HG03060 (cell line): ENCODE measurements at regions not wholly inside any gene's neighbourhood (a gene's known extent, or its start where the extent isn't known, plus 50 kb on each side); places are given as distances from the start of the nearest gene placed in this dataset.

Source experiments
- ATAC-seq: cut with Tn5 transposase; IDR thresholded peaks from one replicate; pipeline ENCODE4 v1.9.1; 2021; ENCODE audit warnings: low read depth, moderate number of reproducible peaks; ENCODE audit not compliant: unreplicated experiment

- ATAC-seq, result no peak
These were observed 100.9 kb downstream of the SAMD9 start for GRCh38 chr7:93016681-93017381.

GRCh38 chr7:93015779-93016481 is 101.8 kb downstream of the SAMD9 start:
- ATAC-seq, result no peak

DNA sequence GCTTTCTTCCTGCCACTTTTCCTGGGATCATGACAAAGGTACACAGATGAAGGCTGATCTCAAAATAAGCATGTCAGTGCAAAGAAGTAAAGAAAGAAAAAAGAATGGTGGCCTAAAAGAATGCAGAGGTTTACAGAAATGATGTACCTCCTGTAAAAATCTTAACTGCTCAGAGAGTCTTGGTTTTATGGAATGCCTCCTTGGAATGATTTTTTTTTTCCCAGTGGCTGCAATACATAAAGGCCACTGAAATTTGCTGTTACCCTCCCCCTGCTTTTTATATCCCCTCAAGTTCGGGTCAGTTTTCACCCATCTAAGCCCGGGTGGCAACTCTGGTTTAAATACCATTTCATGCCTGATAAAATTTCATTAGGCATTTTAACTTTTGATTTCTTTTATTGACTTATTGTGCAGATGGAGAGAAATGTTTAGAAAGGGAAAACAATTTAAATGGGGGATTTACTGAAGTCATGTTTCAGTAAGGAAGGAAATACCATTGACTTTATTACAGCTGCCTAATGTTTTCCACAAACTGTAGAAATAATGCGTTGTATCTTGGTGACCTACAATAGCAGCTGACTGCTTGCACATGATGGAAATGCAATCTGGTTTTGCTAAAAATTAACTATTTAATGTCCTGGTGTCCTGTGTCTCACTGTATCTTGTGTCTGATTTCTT is 102.5 kb downstream of the SAMD9 start:
- no peak for ATAC-seq

DNA sequence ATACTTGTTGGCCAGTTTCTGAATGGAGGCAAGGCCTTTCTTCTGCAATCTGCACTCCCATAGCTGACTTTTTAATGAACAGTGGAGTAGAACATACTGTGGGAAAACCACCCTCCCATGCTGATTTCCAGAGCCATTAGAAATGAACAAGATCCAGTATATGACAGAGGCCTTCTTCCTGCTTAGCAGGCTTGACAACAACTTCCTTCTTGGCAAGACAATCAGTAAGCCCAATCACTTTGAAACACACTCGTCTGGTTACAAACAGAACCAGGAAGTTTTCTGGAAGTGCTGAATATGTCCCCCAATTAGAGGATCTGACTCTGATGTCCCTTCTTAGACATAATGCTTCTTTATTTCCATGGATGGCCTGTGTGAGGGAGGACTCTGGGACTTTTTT is 103.4 kb downstream of the SAMD9 start:
- ATAC-seq, result no peak

DNA sequence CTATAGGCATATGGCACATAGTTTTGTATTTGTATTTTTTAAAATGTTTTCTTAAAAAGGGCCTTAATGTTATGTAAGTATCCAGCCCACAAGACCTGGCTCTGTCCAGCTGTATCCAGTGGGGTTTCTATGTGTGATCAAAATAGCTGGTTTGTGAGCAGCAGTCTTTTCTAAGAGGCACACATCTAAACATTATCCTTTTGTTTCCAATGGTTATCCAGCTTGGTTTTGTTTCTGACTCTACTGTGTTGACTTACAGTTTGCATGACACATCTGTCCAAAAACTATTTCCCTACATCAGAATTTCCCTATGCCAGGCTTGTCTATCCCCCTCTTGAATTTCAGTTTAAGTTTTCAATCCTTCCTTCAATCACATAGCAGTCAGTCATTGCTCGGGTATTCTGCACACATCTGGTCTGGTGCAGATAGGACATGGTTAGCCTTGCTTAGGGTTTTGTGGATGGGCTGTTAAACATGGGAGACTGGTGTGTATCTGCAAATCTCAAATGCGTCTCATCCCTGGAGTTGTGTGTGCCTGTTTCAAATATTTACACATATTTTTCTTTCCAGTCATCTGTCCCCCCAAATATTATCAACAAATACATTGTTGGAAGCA is 104.2 kb downstream of the SAMD9 start:
- ATAC-seq, result no peak

DNA sequence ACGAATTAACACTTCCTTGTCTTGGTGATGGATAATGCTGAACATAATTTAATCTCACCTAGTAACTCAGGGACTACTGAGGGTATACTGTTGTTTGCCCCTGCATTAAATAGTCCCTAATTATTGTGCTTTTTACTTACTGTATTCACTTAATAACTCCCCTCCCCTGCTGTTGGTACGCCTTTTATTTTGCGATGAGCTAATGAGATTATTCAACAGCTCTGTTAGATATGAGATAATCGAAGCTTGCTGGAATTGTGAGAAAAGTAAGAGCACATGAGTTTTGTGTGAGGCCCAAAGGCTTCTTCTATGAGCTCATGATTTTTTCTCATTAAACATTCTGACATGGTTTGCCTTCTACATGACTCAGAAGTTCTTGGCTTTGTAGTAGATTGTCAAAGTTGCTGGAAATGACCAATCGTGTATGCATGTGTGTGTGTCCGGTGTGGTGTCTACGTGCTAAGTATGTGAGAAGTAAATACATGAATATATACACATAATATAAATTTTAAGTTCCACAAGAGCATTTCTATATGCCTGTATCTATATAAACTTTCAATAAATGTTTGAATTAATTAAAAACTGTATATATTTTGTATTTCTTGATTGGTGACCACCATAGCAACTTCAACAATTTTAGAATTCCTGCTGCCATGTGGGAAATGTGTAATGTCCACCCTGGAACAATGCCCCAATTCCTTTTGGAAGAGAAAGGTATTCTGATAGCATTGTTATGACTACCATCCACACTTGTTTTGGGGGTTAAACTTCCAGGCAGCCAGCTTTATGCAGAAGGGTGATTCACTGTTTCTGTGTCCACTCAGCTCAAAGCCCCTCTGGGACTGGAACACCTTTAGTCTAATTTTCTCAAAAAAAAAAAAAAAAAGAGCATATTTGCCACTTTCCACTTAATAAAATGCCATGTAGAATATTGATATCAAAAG is 106.2 kb downstream of the SAMD9 start:
- ATAC-seq, result no peak

DNA sequence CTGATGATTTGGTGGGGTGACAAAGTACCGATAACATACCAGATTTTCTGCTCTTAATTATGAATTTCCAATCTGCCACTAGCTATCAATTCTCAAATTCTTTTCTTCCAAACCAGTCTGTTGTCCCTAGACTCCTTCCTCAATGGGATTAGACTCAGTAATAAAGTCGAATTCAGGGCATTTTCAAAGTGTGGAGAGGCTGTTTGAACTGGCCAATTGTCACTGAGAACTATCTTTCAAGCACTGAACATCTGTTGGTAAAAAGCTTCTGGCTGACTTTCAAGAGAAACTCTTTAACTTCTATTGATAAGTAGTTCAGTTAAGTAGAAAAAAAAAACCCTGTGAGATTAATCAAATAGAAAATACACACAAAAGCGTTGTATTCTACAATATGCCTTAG is 108.9 kb downstream of the SAMD9 start:
- no peak for ATAC-seq

DNA sequence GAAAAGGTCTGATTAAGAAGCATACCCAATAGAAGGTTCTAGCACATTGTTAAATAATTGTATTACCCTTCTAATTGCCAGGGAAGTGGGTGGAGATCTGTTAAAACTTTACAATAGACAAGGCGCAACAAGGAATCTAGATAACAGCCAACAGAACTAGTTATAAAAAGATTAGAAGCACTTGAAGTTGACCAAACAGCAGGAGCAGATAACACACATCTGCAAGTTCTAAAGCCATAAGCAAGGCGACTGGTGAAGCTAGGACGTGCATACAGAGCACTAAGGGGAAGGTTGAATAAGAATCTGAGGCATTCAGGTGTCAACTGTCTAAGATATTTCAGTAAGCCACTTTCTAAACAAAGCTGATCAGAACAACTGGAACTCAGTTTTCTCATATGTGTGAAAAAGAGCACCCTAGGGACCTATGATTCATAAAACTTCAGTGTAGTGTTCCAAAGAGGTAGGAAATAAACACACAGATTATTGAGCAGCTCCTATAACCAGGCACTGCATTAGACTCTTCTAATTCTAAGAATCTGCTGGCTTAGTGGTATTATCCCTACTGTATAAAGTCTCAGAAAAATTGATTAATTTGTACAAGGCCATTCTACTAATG is 111.2 kb downstream of the SAMD9 start:
- ATAC-seq, result no peak

DNA sequence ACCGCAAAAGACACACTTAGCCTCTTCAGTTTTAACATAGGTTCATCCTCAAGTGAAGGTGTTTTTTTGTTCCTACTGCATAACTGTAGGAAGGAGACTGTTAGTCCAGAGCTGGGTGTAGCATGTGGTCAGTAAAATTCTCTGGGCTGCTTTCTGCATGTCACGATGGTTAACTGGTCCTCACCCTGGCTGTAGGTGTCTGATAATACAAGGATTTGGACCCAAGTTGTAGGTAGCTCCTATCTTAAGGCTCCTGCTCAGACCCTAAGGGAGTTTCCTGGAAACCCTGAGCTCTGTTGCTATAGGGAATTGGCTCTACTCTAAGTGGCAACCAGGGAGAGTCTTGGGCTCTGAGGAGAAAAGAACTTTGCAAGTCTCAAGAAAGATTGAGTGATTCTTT is 112.9 kb downstream of the SAMD9 start:
- no peak for ATAC-seq

- ATAC-seq, result no peak
These were observed 120.1 kb downstream of the SAMD9 start for GRCh38 chr7:92997719-92998118.

DNA sequence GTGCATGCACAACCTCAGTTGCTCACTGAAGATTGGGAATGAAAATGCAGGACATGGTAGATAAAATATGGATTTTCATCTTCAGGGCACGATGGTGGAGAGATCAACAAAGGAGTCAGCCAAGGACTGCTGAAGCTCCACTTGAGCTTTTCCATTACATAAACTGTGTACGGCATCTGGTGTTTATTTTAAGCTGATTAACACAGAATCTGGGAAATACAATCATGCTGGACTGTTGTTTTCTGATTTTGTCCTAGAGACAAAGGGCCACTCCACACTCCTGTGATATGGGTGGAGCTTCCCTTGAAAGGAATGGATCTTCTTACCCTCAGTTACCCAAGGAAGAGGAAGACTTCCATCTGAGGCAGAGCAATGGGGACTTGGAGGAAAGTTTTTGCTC is 120.6 kb downstream of the SAMD9 start:
- ATAC-seq, result no peak

- ATAC-seq, result no peak
These were observed 122.9 kb downstream of the SAMD9 start for GRCh38 chr7:92994901-92995300.

DNA sequence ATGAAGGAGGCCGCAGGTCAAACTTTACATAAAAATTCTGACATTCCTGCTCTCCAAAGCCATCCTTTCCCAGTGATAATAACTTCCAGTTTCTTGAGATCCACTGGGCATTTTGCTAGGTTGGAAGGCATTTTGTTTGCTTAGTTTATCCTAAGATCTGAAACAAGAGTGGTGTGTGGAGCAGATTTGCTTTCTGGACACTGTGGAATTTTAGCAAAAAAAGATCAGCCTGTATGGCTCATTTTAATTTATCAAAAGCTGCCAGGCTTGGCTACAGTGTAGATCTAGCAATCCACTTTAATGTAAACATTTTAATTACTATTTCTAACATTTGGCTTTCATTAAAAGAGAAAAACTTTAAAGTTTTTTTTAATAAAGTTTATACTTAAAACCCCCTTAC is 124.8 kb downstream of the SAMD9 start:
- no peak for ATAC-seq

- ATAC-seq, result no peak
These were observed 125.3 kb downstream of the SAMD9 start for GRCh38 chr7:92992483-92992882.

DNA sequence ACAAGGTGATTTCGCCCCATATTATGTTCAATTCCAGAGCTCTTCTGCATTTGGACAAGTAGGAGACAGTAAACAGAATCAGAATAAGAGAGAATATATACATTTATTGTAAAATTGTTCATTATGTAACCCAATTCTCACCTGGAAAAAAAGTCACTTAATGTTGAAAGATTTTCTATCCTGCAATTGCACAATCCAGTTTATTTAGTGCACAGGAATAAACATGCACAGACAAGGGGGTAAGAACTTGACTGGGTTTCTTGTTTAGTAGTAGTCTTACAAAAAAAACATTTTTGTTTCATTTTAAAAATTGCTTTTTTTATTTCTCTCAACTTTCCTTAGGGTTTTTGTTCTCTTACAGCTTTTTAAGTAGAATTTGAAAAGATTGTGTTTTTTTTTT is 126.6 kb downstream of the SAMD9 start:
- no peak for ATAC-seq

- ATAC-seq, result no peak
These were observed 128.7 kb downstream of the SAMD9 start for GRCh38 chr7:92988941-92989545.

DNA sequence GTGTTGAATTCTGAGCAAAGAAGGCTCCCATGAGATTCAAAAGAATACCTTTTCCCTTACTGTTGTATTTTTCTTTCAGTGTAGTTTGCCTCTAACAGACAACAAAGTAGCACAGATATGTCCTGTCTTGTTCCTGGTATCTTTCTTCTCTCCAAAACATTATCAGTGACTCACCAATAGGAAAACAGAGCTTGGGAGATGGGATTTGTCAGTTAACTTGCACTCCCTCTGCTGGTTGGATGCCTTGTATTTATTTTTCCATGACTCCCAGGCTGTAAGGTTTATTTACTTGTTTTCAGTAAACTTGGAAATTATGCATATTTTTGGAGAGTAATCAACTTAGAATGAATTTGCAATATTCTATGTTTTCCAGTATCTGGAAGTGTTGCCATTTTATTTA is 129.7 kb downstream of the SAMD9 start:
- ATAC-seq, result no peak

DNA sequence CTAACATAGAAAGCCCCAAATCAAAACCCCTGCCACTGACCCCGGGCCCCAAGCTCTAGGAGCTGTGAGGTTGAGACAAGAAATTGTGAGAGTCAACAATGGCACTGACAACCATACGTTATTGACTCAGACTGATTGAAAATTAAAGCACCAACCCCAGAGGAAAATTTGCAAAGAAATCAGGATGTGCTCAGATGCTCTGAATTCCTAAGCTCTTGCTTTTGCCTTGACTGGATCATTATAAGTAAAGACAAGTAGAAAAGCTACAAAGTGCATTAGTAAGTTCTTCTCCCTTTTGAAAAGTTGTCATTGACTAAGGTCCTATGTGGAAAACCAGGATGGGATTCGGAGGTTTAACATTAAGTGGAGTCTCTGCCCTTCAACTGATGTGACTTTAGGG is 130.2 kb downstream of the SAMD9 start:
- ATAC-seq, result no peak

DNA sequence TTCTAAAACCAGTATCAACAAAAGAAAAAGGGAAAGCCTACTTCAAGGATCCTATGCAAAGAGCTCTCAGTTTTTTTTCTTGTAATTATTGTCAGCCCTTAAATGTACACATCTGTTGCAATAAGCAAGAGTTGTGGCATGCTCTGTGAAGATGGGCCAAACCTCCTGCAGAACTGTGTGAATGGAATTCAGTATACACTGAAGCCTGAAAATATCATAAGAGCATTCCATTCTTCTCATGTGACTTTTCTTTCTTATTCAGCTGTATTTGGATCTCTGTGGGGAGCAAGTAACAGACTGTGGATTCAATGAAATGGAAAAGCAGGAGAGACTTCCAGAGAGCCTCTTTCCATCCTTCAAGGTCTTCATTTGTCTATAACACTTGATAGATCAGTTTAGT is 130.7 kb downstream of the SAMD9 start:
- ATAC-seq, result no peak
